HG03354 (cell line): ENCODE measurements at regions not wholly inside any gene's neighbourhood (a gene's known extent, or its start where the extent isn't known, plus 50 kb on each side); places are given as distances from the start of the nearest gene placed in this dataset.

Experiments
- ATAC-seq: cut with Tn5 transposase; IDR thresholded peaks from one replicate; pipeline ENCODE4 v1.9.1; 2021; ENCODE audit warnings: mild to moderate bottlenecking; ENCODE audit not compliant: unreplicated experiment, poor library complexity, severe bottlenecking

GRCh38 chrX:124960454-124960853, 359.2 kb upstream of the TEX13C start:
- no peak for ATAC-seq

- ATAC-seq = no peak
Observed at GRCh38 chrX:124963717-124964116, 356.0 kb upstream of the TEX13C start, which contains the start of gene TENM1. TENM1 (minus strand) TSS chrX:124963817.

GRCh38 chrX:124975456-124975855, 344.2 kb upstream of the TEX13C start:
- no peak for ATAC-seq

- no peak for ATAC-seq
Observed at GRCh38 chrX:124981420-124981819, 338.3 kb upstream of the TEX13C start.

GRCh38 chrX:124984140-124984813, 335.4 kb upstream of the TEX13C start:
- ATAC-seq = no peak

GRCh38 chrX:124986284-124986683, 333.4 kb upstream of the TEX13C start:
- ATAC-seq = no peak

- no peak for ATAC-seq
Observed at GRCh38 chrX:124993735-124994134, 325.9 kb upstream of the TEX13C start.

- no peak for ATAC-seq
Observed at GRCh38 chrX:124994404-124994803, 325.3 kb upstream of the TEX13C start.

- no peak for ATAC-seq
Observed at GRCh38 chrX:125003746-125004446, 315.8 kb upstream of the TEX13C start.

GRCh38 chrX:125004799-125005198, 314.9 kb upstream of the TEX13C start:
- ATAC-seq = no peak

GRCh38 chrX:125005863-125006262, 313.8 kb upstream of the TEX13C start:
- ATAC-seq = no peak

- ATAC-seq = no peak
Observed at GRCh38 chrX:125006704-125007103, 313.0 kb upstream of the TEX13C start.

- no peak for ATAC-seq
Observed at GRCh38 chrX:125012585-125012984, 307.1 kb upstream of the TEX13C start.

GRCh38 chrX:125029131-125029530, 290.5 kb upstream of the TEX13C start:
- ATAC-seq = no peak
